Endothelial cell of umbilical vein (primary cell): ENCODE measurements at regions not wholly inside any gene's neighbourhood (a gene's known extent, or its start where the extent isn't known, plus 50 kb on each side); places are given as distances from the start of the nearest gene placed in this dataset.
"Not testable (repeated sequence)": the region's sequence is repeated elsewhere in the genome, so short reads cannot be mapped to it uniquely, and the experiment has no call there.

ENCODE experiments used
- CTCF ChIP-seq, 2 donors: IDR thresholded peaks; 1 replicate in 1 of 2; 2 replicates in 1 of 2; pipeline ENCODE4 v1.5.1; 2011; ENCODE audit warnings: low read length in 2 of 2, mild to moderate bottlenecking in 2 of 2, moderate library complexity in 2 of 2, control low read depth in 1 of 2, inconsistent platforms in 1 of 2, low read depth in 1 of 2; ENCODE audit not compliant: insufficient read depth in 1 of 2; ENCODE audit errors: extremely low read depth in 1 of 2
- EZH2 ChIP-seq: IDR thresholded peaks from 2 replicates; pipeline ENCODE4 v1.6.1; 2012; ENCODE audit warnings: borderline replicate concordance, low read depth, mild to moderate bottlenecking, moderate library complexity, low read length, inconsistent platforms; ENCODE audit not compliant: severe bottlenecking
- JUN ChIP-seq: IDR thresholded peaks from 2 replicates; pipeline ENCODE4 v1.6.1; 2011; ENCODE audit warnings: borderline replicate concordance, low read depth; ENCODE audit not compliant: insufficient read length, insufficient read depth
- MYC ChIP-seq: IDR thresholded peaks from one replicate; pipeline ENCODE4 v1.6.1; 2011; ENCODE audit warnings: mild to moderate bottlenecking, low read depth, low read length
- POLR2A ChIP-seq: IDR thresholded peaks from 2 replicates; pipeline ENCODE4 v1.6.1; 2012; ENCODE audit warnings: low read depth, mild to moderate bottlenecking, control low read depth, low read length
- POLR2AphosphoS5 ChIP-seq: IDR thresholded peaks from 2 replicates; pipeline ENCODE4 v1.6.1; 2012; ENCODE audit warnings: low read depth, mild to moderate bottlenecking, control low read depth, low read length, moderate library complexity; ENCODE audit not compliant: insufficient read depth

- TF ChIP-seq CTCF (IDR thresholded peaks at IDR 0.05; ENCODE audit: extremely low read depth in 1 of 2, insufficient read depth in 1 of 2, low read depth in 1 of 2, low read length in 2 of 2); MYC; POLR2A; POLR2AphosphoS5; EZH2; JUN: not testable (repeated sequence)
Measured at GRCh38 chrX:115434834-115435233, 126.1 kb upstream of the PLS3 start.
